Neural cell (in vitro differentiated cells): ENCODE measurements at regions not wholly inside any gene's neighbourhood (a gene's known extent, or its start where the extent isn't known, plus 50 kb on each side); places are given as distances from the start of the nearest gene placed in this dataset.

Experiments used
- H2AFZ ChIP-seq: fragments of 200-600, 300-800 bp; sonication (generic), shearing (Covaris generic); 2 replicates; pipeline ENCODE4 v1.6.0; 2014; ENCODE audit warnings: low read depth, mild to moderate bottlenecking, antibody characterized with exemption, low read length, moderate library complexity
- H3F3A ChIP-seq: fragments of 200-600 bp; shearing (Covaris generic); 2 replicates; pipeline ENCODE4 v1.6.1; 2016; ENCODE audit warnings: mild to moderate bottlenecking, moderate library complexity, mixed read lengths, antibody characterized with exemption, low read length; ENCODE audit not compliant: insufficient read depth, poor library complexity, severe bottlenecking
- H3K27ac ChIP-seq: fragments of 200-600, 300-800 bp; sonication (generic), shearing (Covaris generic); 2 replicates; pipeline ENCODE4 v1.5.1; 2014; ENCODE audit warnings: mild to moderate bottlenecking, low read length, moderate library complexity
- H3K27me3 ChIP-seq: fragments of 300-800, 200-600 bp; sonication (generic), shearing (Covaris generic); 2 replicates; pipeline ENCODE4 v1.6.0; 2014; ENCODE audit warnings: mild to moderate bottlenecking, low read depth, low read length, moderate library complexity; ENCODE audit not compliant: insufficient read depth
- H3K36me3 ChIP-seq: fragments of 300-800, 200-600 bp; sonication (generic), shearing (Covaris generic); 2 replicates; pipeline ENCODE4 v1.5.1; 2014; ENCODE audit warnings: mild to moderate bottlenecking, antibody characterized with exemption, low read length, moderate library complexity; ENCODE audit not compliant: insufficient read depth
- H3K4me2 ChIP-seq: fragments of 300-800, 200-600 bp; sonication (generic), shearing (Covaris generic); 2 replicates; pipeline ENCODE4 v1.6.0; 2014; ENCODE audit warnings: mild to moderate bottlenecking, low read length
- H3K4me3 ChIP-seq: fragments of 300-800, 200-600 bp; sonication (generic), shearing (Covaris generic); 2 replicates; pipeline ENCODE4 v1.5.1; 2014; ENCODE audit warnings: mild to moderate bottlenecking, low read length, moderate library complexity
- H3K79me2 ChIP-seq: fragments of 200-600 bp; shearing (Covaris generic); replicated peaks from 2 replicates; pipeline ENCODE4 v1.6.0; 2014; ENCODE audit warnings: mild to moderate bottlenecking, low read length, moderate library complexity; ENCODE audit not compliant: insufficient read depth
- H3K9ac ChIP-seq: fragments of 300-800, 200-600 bp; sonication (generic), shearing (Covaris generic); 2 replicates; pipeline ENCODE4 v1.6.1; 2016; ENCODE audit warnings: mild to moderate bottlenecking, low read length, mixed read lengths
- H3K9me2 ChIP-seq: fragments of 200-600 bp; shearing (Covaris generic); 2 replicates; pipeline ENCODE4 v1.6.1; 2016; ENCODE audit warnings: mild to moderate bottlenecking, low read length, mixed read lengths; ENCODE audit not compliant: insufficient read depth
- H3K9me3 ChIP-seq: fragments of 200-600, 300-800 bp; sonication (generic), shearing (Covaris generic); 2 replicates; pipeline ENCODE4 v1.6.1; 2016; ENCODE audit warnings: mild to moderate bottlenecking, mixed run types, low read length, moderate library complexity, mixed read lengths
- H4K20me1 ChIP-seq: fragments of 200-600 bp; shearing (Covaris generic); 2 replicates; pipeline ENCODE4 v1.6.1; 2016; ENCODE audit warnings: mild to moderate bottlenecking, mixed run types; ENCODE audit not compliant: insufficient read depth
- CTCF ChIP-seq: fragments of 450-650 bp; IDR thresholded peaks from 2 replicates; pipeline ENCODE4 v1.5.1; 2014; ENCODE audit warnings: antibody characterized with exemption, mild to moderate bottlenecking, moderate library complexity; ENCODE audit not compliant: poor library complexity, severe bottlenecking
- EP300 ChIP-seq: fragments of 450-650 bp; conservative IDR thresholded peaks from 2 replicates; pipeline ENCODE4 v1.6.1; 2014; ENCODE audit warnings: antibody characterized with exemption, mild to moderate bottlenecking, moderate library complexity; ENCODE audit not compliant: poor library complexity, severe bottlenecking
- EZH2 ChIP-seq: fragments of 200-600, 300-800 bp; shearing (Covaris generic), sonication (generic); IDR thresholded peaks from 2 replicates; pipeline ENCODE4 v1.6.1; 2014; ENCODE audit warnings: antibody characterized with exemption, low read length, borderline replicate concordance, mild to moderate bottlenecking; ENCODE audit not compliant: insufficient read depth, poor library complexity, severe bottlenecking
- MXI1 ChIP-seq: fragments of 450-650 bp; conservative IDR thresholded peaks from 2 replicates; pipeline ENCODE4 v1.6.1; 2014; ENCODE audit warnings: antibody characterized with exemption, mild to moderate bottlenecking; ENCODE audit not compliant: poor library complexity, severe bottlenecking
- POLR2AphosphoS5 ChIP-seq: IDR thresholded peaks from 2 replicates; pipeline ENCODE4 v1.6.1; 2012
- RAD21 ChIP-seq: fragments of 450-650 bp; conservative IDR thresholded peaks from 2 replicates; pipeline ENCODE4 v1.6.1; 2014; ENCODE audit warnings: antibody characterized with exemption, mild to moderate bottlenecking, moderate library complexity
- REST ChIP-seq: IDR thresholded peaks from 2 replicates; pipeline ENCODE4 v1.6.1; 2012; ENCODE audit warnings: borderline replicate concordance
- SMC3 ChIP-seq: fragments of 450-650 bp; conservative IDR thresholded peaks from 2 replicates; pipeline ENCODE4 v1.6.1; 2014; ENCODE audit warnings: antibody characterized with exemption, mild to moderate bottlenecking, moderate library complexity; ENCODE audit not compliant: poor library complexity
- TAF1 ChIP-seq: IDR thresholded peaks from 2 replicates; pipeline ENCODE4 v1.6.1; 2012; ENCODE audit warnings: low read depth

GRCh38 chr18:73279498-73279897 lies 411.7 kb upstream of the NETO1 start:
- H3K4me3 ChIP-seq = no peak overlapping the region
- no peaks in the 10 kb centered on the region for H3K79me2 ChIP-seq
- no peak overlapping the region for H3K9ac ChIP-seq
- no peaks in the 10 kb centered on the region for H3F3A ChIP-seq
- no peaks in the 10 kb centered on the region for H3K9me2 ChIP-seq
- H3K9me3 ChIP-seq = no peaks in the 10 kb centered on the region
- TF ChIP-seq EZH2 = no peak
- no peak for TF ChIP-seq EP300
- TF ChIP-seq CTCF = no peak
- TF ChIP-seq REST = no peak
- TF ChIP-seq RAD21 = no peak
- no peak for TF ChIP-seq MXI1
- TF ChIP-seq TAF1 = no peak
- no peak for TF ChIP-seq SMC3
- TF ChIP-seq POLR2AphosphoS5 = no peak
- no peak overlapping the region for H3K27ac ChIP-seq
- no peak overlapping the region for H3K4me2 ChIP-seq
- no peaks in the 10 kb centered on the region for H3K36me3 ChIP-seq
- no peak overlapping the region for H2AFZ ChIP-seq
- no peaks in the 10 kb centered on the region for H3K27me3 ChIP-seq
- no peaks in the 10 kb centered on the region for H4K20me1 ChIP-seq

- no peaks in the 10 kb centered on the region for H3K36me3 ChIP-seq
- no peak overlapping the region for H3K4me2 ChIP-seq
- TF ChIP-seq EP300 = no peak
- TF ChIP-seq EZH2 = no peak
- H3K27me3 ChIP-seq = no peaks in the 10 kb centered on the region
- H3F3A ChIP-seq = no peaks in the 10 kb centered on the region
- no peaks in the 10 kb centered on the region for H4K20me1 ChIP-seq
- no peak overlapping the region for H2AFZ ChIP-seq
- no peaks in the 10 kb centered on the region for H3K79me2 ChIP-seq
- H3K9me3 ChIP-seq = no peaks in the 10 kb centered on the region
- H3K4me3 ChIP-seq = no peak overlapping the region
- H3K9me2 ChIP-seq = no peaks in the 10 kb centered on the region
- no peak overlapping the region for H3K27ac ChIP-seq
- H3K9ac ChIP-seq = no peak overlapping the region
Measured at GRCh38 chr18:73274812-73275621, 407.2 kb upstream of the NETO1 start.
